ENCODE measurements at regions not wholly inside any gene's neighbourhood (a gene's known extent, or its start where the extent isn't known, plus 50 kb on each side); places are given as distances from the start of the nearest gene placed in this dataset.

GRCh38 chr7:28231176-28231575, 50.6 kb upstream of the JAZF1 start:
- DNase-seq: no peak

- no peak for DNase-seq
Measured at GRCh38 chr7:28236560-28236959, 56.0 kb upstream of the JAZF1 start.

- no peak for DNase-seq
Measured at GRCh38 chr7:28237363-28237762, 56.8 kb upstream of the JAZF1 start.

- peak; percentile 50 for DNase-seq
Measured at GRCh38 chr7:28239823-28240204, 59.2 kb upstream of the JAZF1 start.

GRCh38 chr7:28240481-28240880, 59.9 kb upstream of the JAZF1 start:
- no peak for DNase-seq

- DNase-seq: no peak
Measured at GRCh38 chr7:28243861-28244260, 63.3 kb upstream of the JAZF1 start.

- peak; percentile 27 for DNase-seq
Measured at GRCh38 chr7:28245123-28245878, 64.7 kb upstream of the JAZF1 start.

DNA sequence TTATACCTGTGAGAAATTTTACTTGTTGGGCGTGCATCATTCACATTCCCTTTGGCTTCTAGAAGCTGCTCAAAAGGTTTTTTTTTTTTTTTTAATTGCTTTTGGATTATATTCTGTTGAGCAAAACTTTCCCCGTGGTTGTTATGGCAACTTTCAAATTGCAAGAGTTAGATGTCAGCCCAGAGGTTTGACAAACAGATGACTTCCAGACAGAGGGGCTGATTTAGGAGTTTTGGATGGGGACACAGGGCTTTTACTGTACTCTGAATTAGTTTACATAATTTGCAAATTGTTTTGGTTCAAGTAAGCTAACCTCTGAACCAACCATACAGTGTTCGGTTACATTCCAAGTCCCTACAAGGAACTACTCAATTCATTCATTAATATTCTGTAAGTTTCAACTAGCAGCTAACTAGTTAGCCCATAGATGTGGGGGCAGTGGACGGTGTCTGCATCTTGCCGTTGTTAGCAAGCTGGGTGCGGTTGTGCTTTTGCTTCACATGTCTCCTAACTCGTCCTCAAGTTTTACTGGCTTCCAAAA, 66.4 kb upstream of the JAZF1 start:
- no peak for DNase-seq

DNA sequence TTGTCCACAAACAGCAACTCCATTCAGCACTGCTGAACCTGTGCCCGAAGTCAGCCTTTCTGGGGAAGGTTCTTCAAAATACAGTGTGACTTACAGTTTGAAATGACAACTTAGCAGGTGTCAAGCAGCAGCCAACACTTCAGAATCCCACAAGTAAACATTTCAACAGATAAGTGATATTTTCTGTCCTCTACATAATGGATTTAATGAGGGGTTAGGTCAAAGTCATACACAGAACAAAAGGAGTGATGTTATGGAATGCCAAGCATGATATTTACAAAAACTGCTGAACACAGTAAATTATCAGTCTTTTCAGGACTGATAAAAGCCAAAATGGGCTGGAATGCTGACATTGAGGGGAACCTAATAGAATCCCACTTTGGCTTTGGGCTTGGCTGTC, 77.6 kb upstream of the JAZF1 start:
- DNase-seq: no peak

- DNase-seq: no peak
Measured at GRCh38 chr7:28260969-28261368, 80.4 kb upstream of the JAZF1 start.

- no peak for DNase-seq
Measured at GRCh38 chr7:28263622-28264271, 83.2 kb upstream of the JAZF1 start.

- no peak for DNase-seq
Measured at GRCh38 chr7:28266402-28266801, 85.8 kb upstream of the JAZF1 start.

- no peak for DNase-seq
Measured at GRCh38 chr7:28267012-28267411, 86.4 kb upstream of the JAZF1 start.

DNA sequence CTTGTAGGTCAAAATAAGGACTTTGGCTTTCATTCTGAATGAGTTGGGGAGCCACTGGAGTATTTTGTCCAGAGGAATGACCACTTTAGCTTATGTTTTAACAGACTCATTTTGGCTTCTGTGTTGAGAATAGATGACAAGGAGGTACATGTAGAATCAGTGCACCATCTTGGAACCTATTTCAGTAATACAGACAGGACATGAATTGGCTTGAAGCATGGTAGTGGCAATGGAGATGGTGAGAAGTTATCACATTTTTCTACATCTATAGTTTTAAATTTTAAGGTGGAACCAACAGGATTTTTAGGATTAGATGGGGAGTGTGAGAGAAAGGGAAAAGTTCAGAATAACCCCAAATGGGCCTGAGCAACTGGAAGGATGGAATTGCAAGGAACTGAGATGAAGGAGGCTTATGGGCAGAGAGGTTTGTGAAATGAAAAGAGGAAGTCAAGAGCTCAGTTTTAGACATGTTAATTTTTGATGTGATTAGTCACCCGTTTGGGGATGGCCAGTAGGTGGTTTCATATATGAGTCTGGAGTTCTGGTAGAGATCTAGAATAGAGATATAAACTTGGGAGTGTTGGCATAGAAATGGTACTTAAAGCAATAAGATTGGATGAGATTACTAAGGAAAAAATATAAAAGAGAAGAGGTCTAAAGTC, 89.2 kb upstream of the JAZF1 start:
- DNase-seq: peak; percentile 61

GRCh38 chr7:28270536-28270935, 89.9 kb upstream of the JAZF1 start:
- DNase-seq: no peak

DNA sequence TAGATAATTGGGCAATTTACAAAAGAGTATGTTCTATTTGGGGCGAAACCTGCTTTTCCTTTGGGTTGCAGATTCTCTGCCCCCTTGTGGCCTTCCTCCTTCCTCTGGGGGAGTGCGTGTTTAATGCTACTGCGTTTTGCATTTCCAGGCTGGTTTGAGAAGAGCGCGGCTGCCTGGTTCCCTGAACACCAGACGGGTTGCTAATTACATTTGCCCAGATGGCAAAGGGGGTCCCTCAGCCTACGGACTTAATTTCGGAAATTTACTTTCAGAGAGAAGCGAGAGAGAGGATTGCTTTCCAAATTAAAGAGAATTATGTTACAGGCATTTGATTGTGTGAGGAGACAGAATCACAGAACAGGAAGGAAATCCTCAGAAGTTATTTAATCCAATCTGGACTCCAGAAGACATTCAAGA, 91.9 kb upstream of the JAZF1 start:
- DNase-seq: peak; percentile 61

- peak; percentile 36 for DNase-seq
Measured at GRCh38 chr7:28276298-28276697, 95.7 kb upstream of the JAZF1 start.

- DNase-seq: no peak
Measured at GRCh38 chr7:28277364-28277763, 96.8 kb upstream of the JAZF1 start.

DNA sequence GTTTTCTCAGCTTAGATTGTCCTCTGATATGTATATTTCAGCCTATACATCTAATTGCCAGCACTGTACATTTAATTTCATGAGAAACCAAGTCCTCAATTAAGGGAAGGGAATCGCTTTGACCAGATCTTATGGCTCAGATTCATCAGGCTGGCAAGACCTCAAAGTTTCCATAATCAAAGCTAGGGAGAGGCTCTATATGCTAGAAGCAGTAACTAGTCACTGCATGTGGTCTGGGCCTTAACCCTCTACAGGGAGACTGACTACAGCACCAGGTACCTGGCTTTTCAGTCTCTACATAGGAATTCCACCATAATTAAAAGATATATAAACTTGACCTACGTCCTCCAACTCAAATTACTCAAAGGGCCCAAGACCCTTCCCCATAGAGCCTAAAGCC, 97.4 kb upstream of the JAZF1 start:
- DNase-seq: no peak

DNA sequence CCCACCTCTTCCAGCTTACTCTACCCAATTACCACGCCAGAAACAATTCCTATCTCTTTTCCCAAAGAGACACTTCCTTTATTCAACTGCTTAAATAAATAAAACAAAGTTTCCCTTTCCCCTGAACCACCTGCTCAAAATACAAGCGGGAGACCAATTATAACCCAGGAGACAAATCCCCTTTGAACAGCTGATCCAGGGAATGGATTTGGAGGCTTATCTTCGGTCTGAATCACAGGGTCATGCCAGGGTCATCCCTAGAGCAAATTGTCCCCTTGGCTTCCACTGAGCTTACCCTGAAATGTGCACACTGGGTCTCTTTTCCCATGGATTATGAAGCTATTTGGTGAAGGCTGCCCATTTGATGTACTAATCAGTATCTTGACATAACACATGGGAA, 99.9 kb upstream of the JAZF1 start:
- DNase-seq: no peak

GRCh38 chr7:28290496-28290895, 109.9 kb upstream of the JAZF1 start:
- peak; percentile 7 for DNase-seq

DNA sequence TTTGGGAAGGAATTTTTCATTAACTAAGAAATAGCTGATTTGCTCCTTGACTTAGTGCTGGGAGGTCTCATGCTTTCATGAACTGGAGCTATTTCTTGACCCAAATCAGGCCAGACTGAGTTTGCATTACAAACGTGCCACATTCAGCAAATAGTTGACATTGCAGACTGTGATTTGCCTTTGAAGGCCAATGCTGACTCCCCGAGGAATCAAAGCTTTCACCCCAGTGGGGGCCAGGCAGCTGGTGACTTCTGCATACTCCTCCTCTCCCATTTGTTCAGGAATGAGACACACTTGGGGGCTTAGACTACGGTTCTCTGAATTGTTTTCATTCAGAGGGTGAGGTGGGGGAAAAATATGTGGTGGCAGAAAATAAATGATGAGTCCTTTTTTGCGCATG, 111.0 kb upstream of the JAZF1 start:
- no peak for DNase-seq

DNA sequence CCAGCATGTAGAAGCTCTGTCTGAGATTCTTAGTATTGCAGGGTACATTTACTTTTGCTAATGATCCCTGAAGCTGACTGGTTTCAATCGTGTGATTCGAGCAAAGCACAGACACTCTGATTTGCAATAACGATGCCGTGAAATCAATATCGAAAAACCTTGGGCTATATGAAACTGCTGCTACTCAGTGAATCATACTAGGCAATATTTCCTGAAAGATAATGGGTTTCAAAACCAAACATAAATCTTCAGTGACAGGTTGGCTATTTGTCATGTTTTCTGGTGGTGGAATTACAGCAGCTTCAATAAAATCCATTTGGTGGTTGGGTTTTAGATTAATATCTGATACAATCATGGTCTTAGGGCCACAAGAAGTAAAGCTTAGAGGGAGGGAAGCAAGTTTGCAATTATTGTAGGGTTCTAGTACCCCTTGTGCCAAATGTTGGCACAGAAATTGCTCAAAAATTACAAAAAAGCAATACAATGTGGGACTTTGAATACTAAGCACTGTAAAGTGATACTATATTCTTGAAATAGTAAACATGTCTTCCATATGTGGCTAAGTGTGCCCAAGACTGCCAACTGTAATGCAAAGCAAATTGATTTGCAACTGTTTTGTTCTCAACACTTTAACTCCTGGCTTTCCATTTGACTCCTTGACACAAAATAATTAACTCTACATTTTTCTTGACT, 112.4 kb upstream of the JAZF1 start:
- no peak for DNase-seq

GRCh38 chr7:28293527-28293835, 112.9 kb upstream of the JAZF1 start:
- DNase-seq: no peak

All from inflammatory macrophage treated with lipopolysaccharide for 4 hours (primary cell).